ENCODE measurements at regions not wholly inside any gene's neighbourhood (a gene's known extent, or its start where the extent isn't known, plus 50 kb on each side); places are given as distances from the start of the nearest gene placed in this dataset.

DNA sequence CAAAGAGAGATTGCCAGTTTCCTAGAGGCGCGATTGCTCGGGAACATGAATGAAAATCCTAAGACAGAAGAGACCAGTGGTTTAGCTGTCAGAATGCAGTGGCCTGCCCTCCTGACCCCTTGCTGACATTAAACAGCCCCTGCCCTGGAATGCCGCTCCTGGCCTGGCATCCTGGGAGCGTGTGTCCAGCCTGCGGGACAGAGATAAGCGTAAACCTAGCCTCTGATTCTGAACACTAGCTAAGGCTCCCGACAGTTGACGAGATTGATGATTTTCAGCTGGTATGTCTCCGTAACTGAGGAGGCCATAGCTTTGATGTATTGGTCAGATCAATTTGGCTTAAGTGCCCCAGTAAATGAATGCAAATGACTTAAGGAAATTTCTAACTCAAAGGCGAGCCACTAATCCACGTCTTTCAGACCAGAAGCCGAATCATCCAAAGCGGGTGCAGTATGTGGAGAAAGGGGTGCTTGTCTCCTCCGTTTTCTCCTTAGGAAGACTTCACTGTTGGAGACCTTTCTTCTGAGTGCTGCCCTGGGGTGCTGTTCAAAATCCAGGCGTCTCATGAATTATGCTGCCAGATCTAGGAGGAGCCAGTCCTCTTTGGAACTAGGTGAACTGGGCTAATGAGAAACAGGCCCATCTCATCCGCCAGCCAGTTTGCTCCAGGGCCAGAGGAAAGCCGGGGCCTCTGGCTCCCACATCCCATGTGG, 142.5 kb upstream of the L3MBTL4 start:
- H3K36me3 Mint-ChIP-seq (ENCODE audit: low read depth), result no peaks in the 10 kb centered on the region
- H3K4me1 Mint-ChIP-seq (ENCODE audit: low read depth), result no peaks in the 10 kb centered on the region
- ChIA-PET POLR2A (no interaction called here), CTCF (no interaction called here)
- H3K27me3 Mint-ChIP-seq, result peaks cover 2% of the 10 kb centered on the region
- no peak overlapping the region for H3K4me3 Mint-ChIP-seq
- intact Hi-C loops (cut with micrococcal nuclease), result no loop called here
- H3K27ac Mint-ChIP-seq, result no peak overlapping the region
- no peak for ATAC-seq
- no peak for DNase-seq
- TF ChIP-seq, protein P1, sequence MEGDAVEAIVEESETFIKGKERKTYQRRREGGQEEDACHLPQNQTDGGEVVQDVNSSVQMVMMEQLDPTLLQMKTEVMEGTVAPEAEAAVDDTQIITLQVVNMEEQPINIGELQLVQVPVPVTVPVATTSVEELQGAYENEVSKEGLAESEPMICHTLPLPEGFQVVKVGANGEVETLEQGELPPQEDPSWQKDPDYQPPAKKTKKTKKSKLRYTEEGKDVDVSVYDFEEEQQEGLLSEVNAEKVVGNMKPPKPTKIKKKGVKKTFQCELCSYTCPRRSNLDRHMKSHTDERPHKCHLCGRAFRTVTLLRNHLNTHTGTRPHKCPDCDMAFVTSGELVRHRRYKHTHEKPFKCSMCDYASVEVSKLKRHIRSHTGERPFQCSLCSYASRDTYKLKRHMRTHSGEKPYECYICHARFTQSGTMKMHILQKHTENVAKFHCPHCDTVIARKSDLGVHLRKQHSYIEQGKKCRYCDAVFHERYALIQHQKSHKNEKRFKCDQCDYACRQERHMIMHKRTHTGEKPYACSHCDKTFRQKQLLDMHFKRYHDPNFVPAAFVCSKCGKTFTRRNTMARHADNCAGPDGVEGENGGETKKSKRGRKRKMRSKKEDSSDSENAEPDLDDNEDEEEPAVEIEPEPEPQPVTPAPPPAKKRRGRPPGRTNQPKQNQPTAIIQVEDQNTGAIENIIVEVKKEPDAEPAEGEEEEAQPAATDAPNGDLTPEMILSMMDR (IDR thresholded peaks at IDR 0.05), result no peak
- H3K9me3 Mint-ChIP-seq, result no peaks in the 10 kb centered on the region

DNA sequence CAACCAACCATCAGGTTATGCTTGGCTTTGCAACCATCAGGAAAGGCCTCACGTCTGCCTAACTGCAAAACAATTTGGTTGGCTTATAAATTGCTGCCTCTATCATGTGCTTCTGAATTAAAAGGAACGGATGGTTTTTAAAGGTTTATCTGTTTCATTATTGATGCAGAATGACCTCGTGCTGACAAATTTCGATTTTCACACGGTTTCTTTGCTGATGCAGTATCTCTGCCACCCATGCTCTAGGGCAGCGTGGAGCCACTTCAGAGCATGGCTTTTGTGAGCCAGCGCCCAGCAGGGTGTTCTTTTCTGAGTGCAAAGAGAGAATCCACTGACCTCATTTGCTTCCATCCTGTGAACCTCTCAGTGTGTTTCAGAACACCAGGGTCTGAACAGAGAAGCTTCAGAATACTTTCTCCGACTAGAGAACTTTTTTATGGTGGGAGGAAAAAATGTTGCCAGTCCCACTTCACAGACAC, 143.1 kb upstream of the L3MBTL4 start:
- no peaks in the 10 kb centered on the region for H3K36me3 Mint-ChIP-seq (ENCODE audit: low read depth)
- no peak overlapping the region for H3K4me3 Mint-ChIP-seq
- ChIA-PET CTCF (no interaction called here), POLR2A (no interaction called here)
- TF ChIP-seq, protein P1 (IDR thresholded peaks at IDR 0.05), result no peak
- DNase-seq, result no peak
- no peak overlapping the region for H3K27ac Mint-ChIP-seq
- ATAC-seq, result no peak
- H3K4me1 Mint-ChIP-seq (ENCODE audit: low read depth), result no peaks in the 10 kb centered on the region
- no peaks in the 10 kb centered on the region for H3K9me3 Mint-ChIP-seq
- intact Hi-C loops (cut with micrococcal nuclease), result no loop called here
- H3K27me3 Mint-ChIP-seq, result peaks cover 2% of the 10 kb centered on the region

DNA sequence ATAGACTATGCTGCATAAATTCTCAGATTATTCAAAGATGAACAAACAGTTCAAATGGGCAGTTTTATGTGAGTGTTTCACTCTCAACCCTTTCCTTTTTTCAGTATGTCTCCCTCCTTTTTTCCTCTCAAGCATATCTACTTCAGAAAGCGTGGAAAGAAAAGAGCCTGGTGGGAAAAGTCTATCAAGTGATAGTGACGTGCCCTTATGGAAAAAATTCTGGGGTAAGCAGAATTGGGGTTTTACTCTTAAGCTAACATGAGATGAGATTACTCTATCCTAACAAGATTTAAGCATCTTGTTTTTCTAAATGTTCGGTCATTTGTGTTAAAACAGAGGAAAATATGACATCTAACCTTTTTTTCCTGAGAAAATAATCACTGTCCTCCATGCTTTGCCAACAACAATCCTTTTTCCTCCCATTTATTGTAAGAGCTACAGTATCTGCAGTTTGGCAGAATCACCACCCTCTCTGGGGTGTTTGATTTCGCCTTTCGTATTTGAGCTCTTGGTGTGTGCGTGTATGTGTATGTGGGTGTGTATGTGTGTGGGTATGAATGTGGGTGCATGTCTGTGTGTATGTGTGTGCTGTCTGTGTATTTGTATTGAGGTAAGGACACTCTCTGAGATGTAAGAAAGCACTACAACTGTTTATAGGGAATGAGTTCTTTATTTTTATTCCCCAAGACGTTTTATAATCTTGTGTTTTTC, 143.9 kb upstream of the L3MBTL4 start:
- POLR2A ChIA-PET, result no interaction called here
- TF ChIP-seq, protein P1 (IDR thresholded peaks at IDR 0.05), result no peak
- Mint-ChIP-seq H3K4me1 (ENCODE audit: low read depth) (no peaks in the 10 kb centered on the region), H3K27ac (no peak overlapping the region), H3K9me3 (no peaks in the 10 kb centered on the region), H3K4me3 (no peak overlapping the region), H3K27me3 (peaks cover 2% of the 10 kb centered on the region), H3K36me3 (ENCODE audit: low read depth) (no peaks in the 10 kb centered on the region)
- intact Hi-C loops (cut with micrococcal nuclease), result no loop called here
- DNase-seq, result no peak
- CTCF ChIA-PET, result no interaction called here
- no peak for ATAC-seq

DNA sequence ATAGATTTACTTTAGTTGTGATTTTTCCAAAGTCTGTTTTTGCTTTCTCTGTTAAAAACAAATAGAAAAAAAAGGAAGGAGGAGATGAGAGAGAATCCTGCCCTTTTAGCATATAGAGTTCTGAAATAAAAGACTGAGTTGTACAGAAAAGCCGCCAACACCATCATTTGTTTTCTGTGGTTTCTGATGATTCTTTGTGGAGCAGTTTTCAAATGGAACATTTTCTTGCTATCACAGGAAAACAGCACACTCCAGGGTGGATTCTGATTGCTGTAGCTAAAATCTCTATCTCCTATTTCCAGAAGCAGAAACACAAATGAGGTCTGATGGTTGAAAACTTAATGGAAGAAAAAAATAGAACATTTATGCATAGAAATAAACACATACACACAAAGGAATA, 144.6 kb upstream of the L3MBTL4 start:
- H3K36me3 Mint-ChIP-seq (ENCODE audit: low read depth), result no peaks in the 10 kb centered on the region
- DNase-seq, result no peak
- TF ChIP-seq, protein P1 (IDR thresholded peaks at IDR 0.05), result no peak
- ChIA-PET CTCF (no interaction called here), POLR2A (no interaction called here)
- peaks cover 2% of the 10 kb centered on the region for H3K27me3 Mint-ChIP-seq
- H3K27ac Mint-ChIP-seq, result no peak overlapping the region
- ATAC-seq, result no peak
- intact Hi-C loops (cut with micrococcal nuclease), result no loop called here
- H3K9me3 Mint-ChIP-seq, result no peaks in the 10 kb centered on the region
- H3K4me1 Mint-ChIP-seq (ENCODE audit: low read depth), result no peaks in the 10 kb centered on the region
- H3K4me3 Mint-ChIP-seq, result no peak overlapping the region

DNA sequence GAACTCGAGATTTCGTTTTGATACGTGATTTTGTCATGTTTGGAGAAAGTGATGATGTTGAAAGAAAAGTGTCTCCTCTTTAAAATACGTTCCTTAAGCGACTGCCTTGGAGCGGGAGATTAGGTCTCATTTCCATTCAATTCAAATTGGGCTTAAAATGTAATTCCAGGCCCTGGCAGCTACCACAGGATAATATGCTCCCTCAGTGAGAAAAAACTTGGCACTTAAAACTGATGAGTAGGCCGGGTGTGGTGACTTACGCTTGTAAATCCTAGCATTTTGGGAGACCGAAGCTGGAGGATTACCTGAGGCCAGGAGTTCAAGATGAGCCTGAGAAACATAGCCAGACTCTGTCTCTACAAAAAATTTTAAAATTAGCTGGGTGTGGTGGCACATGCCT, 146.3 kb upstream of the L3MBTL4 start:
- H3K4me1 Mint-ChIP-seq (ENCODE audit: low read depth), result no peaks in the 10 kb centered on the region
- POLR2A ChIA-PET, result no interaction called here
- peaks cover 2% of the 10 kb centered on the region for H3K27me3 Mint-ChIP-seq
- no peak overlapping the region for H3K4me3 Mint-ChIP-seq
- ATAC-seq (no peak), DNase-seq (no peak)
- intact Hi-C loops (cut with micrococcal nuclease), result no loop called here
- TF ChIP-seq, protein P1 (IDR thresholded peaks at IDR 0.05), result no peak
- no peak overlapping the region for H3K27ac Mint-ChIP-seq
- no peaks in the 10 kb centered on the region for H3K36me3 Mint-ChIP-seq (ENCODE audit: low read depth)
- no peaks in the 10 kb centered on the region for H3K9me3 Mint-ChIP-seq
- CTCF ChIA-PET, result no interaction called here
